COR-L47 (cell line): ENCODE measurements at regions not wholly inside any gene's neighbourhood (a gene's known extent, or its start where the extent isn't known, plus 50 kb on each side); places are given as distances from the start of the nearest gene placed in this dataset.
"Not testable (repeated sequence)": the region's sequence is repeated elsewhere in the genome, so short reads cannot be mapped to it uniquely, and the experiment has no call there.

ENCODE experiments used
- DNase-seq: peaks from one replicate; lab custom pipeline; 2025; lab: John Stamatoyannopoulos, UW

DNA sequence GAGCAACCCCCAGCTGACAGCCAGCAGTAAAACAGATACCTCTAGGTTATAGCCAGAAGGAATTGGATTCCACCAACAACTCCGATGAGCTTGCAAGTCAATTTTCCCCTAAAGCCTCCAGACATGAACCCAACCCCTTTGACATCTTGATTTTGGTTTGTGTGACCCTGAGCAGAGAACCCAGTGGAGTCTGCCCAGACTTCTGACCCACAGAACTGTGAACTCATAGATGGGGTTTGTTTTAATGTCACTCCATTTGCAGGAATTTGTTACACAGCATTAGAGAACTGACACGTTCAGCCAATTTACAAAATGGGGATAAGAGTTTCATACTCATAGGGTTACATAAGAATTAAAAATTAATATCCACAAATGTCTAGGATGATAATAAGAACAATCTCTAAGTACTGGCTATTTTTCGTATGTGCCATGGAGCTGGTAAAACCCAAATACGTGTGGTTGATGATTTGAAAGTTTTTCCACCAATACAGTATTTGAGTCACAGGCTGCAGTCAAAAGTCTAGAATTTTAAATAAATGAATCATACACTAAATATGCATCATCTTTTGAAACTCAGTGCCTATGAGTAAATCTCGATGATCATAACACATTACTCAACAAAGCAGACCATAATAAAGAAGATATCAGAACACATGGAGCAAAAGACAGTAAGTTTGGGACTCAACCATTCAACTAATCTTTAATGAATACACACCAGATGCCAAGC lies 380.0 kb downstream of the ANAPC1 start:
- DNase-seq, result not testable (repeated sequence)

- not testable (repeated sequence) for DNase-seq
Measured at GRCh38 chr2:111504571-111504942, 379.4 kb downstream of the ANAPC1 start.

DNA sequence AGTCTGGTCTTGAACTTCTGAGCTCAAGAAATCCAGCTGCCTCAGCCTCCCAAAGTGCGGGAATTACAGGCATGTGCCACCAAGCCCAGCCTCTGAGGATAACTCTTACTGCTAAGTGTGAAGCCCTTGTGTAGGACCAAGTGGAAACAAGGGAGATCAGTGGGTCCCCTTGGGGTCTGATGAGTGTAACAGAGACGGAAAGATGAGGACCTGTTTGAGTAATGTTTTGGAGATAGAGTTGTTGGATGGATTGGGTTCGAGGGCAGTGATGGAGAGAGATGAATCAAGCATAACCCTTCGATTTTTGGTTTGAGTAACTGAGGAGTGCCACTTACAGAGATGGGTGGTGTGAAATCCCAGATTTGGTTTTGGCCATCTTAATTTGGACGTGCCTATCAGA lies 378.7 kb downstream of the ANAPC1 start:
- DNase-seq, result not testable (repeated sequence)

GRCh38 chr2:111506936-111507335 lies 377.1 kb downstream of the ANAPC1 start:
- not testable (repeated sequence) for DNase-seq

- not testable (repeated sequence) for DNase-seq
Measured at GRCh38 chr2:111509225-111509869, 374.6 kb downstream of the ANAPC1 start.

DNA sequence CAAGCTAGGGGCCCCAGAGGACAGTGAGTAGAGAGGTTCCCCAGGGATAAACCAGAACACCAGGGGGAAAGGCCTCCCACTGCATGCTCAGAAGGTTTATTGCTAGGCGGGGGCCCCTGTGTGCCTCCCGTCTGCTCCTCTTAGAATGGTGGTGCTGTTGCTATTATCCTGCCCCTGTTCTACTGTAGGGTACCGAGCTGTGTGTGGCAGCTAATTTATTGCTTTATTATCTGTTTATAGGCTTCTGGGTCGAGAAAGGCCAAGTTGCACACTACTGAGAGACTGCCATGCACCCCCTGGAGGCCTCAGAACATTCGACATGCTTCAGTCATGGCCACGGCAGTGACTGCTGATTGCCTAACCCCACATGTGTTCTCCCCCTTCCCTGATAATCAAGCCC lies 373.6 kb downstream of the ANAPC1 start:
- not testable (repeated sequence) for DNase-seq

DNA sequence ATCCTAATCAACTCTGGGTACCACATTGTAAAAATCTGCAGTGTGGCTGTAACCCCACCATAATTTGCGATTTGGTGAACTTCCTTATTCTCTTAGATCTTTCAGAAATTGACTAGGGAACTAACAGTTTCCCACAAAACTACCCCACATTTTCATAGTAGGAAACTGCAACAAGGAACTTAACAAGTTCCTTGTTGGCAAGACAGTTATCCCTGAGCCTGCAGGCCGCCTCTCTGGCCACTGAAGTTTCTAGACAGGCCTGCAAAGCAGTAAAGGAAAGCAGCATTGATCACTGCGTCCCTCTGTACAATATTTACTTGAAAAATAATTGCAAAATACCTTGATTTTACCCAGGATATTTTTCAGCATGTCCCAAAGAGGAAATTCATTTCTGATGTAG lies 372.9 kb downstream of the ANAPC1 start:
- not testable (repeated sequence) for DNase-seq

DNA sequence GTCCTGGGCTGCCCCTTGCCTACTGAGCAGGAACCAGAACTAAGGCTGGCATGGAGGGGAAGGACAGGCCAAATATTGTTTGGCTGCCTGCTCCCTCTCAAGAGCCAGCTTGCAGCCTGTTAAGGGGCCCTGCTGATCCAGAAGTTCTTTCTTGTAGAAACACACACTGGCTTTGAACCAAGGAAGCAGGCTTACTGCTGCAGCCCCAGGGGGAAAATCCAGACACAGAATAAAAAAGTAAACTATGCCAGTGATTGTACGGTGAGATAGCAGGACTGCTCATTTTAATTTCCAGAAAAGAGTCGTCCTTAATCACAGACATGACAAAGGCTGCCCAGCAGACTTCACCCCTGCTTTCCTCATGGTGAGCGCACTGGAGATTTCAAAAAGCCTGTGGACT lies 371.6 kb downstream of the ANAPC1 start:
- not testable (repeated sequence) for DNase-seq

GRCh38 chr2:111514138-111514537 lies 369.9 kb downstream of the ANAPC1 start:
- not testable (repeated sequence) for DNase-seq

- DNase-seq, result not testable (repeated sequence)
Measured at GRCh38 chr2:111517050-111517720, 366.8 kb downstream of the ANAPC1 start.

DNA sequence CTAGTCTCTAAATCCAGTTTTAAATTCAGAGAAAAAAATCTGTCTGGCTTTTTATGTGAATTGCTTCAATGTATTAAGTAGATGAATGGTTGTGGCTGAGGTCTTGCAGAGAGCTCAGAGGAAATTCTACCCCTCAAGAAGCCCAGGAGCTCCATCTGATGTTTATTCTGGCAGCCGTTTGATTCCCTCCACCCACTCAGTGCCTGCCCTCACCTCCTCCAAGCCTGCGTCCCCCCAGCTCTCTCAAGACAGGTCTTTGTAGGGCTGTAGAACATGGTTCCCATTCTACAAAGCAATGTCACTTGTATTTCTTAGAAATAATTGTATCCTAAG lies 366.3 kb downstream of the ANAPC1 start:
- DNase-seq, result not testable (repeated sequence)

DNA sequence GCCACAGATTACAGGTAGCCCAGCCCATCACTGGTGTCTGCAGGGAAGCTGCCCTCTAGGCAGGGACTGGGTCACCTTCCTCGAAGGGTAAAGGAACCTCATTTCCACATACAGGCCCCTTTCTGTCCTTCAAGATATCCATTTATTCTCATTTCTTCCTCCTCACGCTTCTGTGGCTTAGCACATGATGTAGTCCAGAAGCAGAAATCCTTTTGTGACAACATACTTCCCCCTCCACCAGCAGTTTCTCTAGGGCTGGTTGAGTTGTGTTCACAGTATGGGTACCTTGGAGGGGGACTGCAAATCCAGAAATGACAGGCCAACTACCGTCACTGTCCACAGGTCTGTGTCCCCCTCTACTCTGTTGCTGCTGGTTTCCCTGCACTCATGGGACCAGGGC lies 364.9 kb downstream of the ANAPC1 start:
- DNase-seq, result no peak

GRCh38 chr2:111522231-111522768 lies 361.7 kb downstream of the ANAPC1 start:
- DNase-seq, result no peak

DNA sequence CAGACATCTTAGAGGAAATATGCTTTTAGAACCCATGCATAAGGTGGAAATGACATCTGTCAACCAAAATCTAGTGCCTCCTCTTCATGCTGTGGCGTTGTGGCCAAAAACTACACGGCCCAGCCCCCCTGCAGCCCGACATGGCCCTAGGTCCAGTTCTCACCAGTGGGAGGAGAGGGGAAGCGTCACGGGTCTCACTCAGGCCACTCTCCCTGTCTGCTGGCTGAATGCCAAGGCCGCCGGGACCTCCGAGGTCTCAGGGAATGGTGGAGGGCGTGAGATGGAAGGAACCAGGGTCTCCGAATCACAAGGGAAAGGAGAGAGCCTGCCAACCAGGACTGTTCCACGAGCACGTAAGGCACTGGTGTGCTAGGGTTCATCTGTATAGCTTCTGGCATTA lies 361.0 kb downstream of the ANAPC1 start:
- no peak for DNase-seq

GRCh38 chr2:111525026-111525425 lies 359.0 kb downstream of the ANAPC1 start:
- DNase-seq, result not testable (repeated sequence)

GRCh38 chr2:111526041-111526639 lies 357.9 kb downstream of the ANAPC1 start:
- DNase-seq, result not testable (repeated sequence)

GRCh38 chr2:111527707-111528400 lies 356.1 kb downstream of the ANAPC1 start:
- not testable (repeated sequence) for DNase-seq

DNA sequence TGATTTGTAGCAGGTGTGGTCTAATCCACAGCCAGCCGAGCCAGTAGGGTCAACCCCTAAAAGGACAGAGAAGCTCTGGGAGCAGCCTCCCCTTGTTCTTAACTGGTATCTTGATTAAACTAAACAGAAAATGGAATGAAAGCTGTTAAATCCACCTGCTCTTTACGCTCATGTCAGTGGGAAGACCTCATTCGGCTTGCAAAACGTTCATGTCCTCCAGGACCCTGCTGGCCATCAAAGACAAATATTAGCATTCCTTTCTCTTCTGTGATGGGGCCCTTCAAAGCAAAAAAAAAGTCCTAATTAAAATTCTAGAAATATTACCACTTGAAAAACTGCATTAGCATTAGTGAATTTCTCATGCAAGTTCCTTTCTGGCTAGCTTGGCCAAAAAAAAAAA lies 355.0 kb downstream of the ANAPC1 start:
- not testable (repeated sequence) for DNase-seq

GRCh38 chr2:111530239-111530965 lies 353.6 kb downstream of the ANAPC1 start:
- DNase-seq, result not testable (repeated sequence)

DNA sequence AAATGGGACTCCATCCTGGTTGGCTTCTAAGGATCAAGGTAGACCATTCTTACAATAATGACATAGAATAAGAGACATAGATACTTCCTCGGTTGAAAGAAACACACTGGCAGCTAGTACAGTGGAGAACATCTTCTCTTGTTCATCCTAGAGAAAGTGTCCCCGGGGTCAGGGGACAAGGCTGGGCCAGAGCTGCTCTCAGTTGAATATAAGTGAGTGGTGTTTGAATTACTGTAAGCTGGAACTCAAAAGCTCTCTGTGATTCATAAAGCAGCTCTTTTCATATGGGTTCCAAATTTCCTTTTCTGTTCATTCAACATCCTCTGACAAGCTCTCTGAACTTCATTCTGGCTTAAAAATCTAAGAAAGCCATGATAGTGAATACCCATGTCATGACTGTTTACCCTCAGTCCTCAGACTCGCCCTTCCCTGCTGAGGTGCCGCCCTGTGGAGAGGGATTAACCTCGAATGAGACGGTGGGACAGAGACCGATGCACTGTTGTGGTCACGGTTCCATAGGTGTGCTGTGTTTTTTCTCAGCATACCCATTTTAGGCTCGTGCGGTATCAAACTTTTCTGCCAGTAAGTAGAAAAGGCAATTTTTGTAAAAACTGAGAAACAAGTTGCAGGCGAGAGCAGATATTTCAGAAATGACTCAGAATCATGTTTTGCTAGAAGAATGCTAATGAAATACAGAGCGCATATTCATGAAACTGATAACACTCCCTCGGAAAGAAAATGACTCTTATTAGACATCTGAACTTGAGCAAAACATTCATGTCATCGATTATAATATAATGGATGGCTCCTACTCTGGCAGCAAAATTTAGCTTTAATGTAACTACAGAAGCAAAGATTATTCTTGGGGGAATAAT lies 351.1 kb downstream of the ANAPC1 start:
- not testable (repeated sequence) for DNase-seq
